Kidney epithelial cell (primary cell): ENCODE measurements at regions not wholly inside any gene's neighbourhood (a gene's known extent, or its start where the extent isn't known, plus 50 kb on each side); places are given as distances from the start of the nearest gene placed in this dataset.

Experiments used
- DNase-seq: peaks from one replicate; pipeline ENCODE4 v3.0.0-alpha.2; 2010; ENCODE audit warnings: low read depth
- H3K27me3 ChIP-seq: 2 replicates; pipeline ENCODE4 v1.6.0; 2011; ENCODE audit warnings: low read length; ENCODE audit not compliant: control insufficient read depth, insufficient read depth
- H3K36me3 ChIP-seq: 2 replicates; pipeline ENCODE4 v1.5.1; 2011; ENCODE audit warnings: low read length; ENCODE audit not compliant: control insufficient read depth, insufficient read depth
- H3K4me3 ChIP-seq: 2 replicates; pipeline ENCODE4 v1.5.1; 2011; ENCODE audit warnings: low read depth, mild to moderate bottlenecking, control low read depth, low read length
- CTCF ChIP-seq: IDR thresholded peaks from 2 replicates; pipeline ENCODE4 v1.5.1; 2011; ENCODE audit warnings: mild to moderate bottlenecking, moderate library complexity, low read length, control low read depth, inconsistent platforms; ENCODE audit not compliant: insufficient read depth, poor library complexity, severe bottlenecking

- H3K36me3 ChIP-seq: no peaks in the 10 kb centered on the region
- TF ChIP-seq CTCF: no peak
- H3K27me3 ChIP-seq: no peaks in the 10 kb centered on the region
- no peak overlapping the region for H3K4me3 ChIP-seq
- DNase-seq: no peak
These were observed 128.4 kb upstream of the IGF1R start for GRCh38 chr15:98519767-98520550.

- Histone ChIP-seq H3K27me3 (no peaks in the 10 kb centered on the region), H3K36me3 (no peaks in the 10 kb centered on the region), H3K4me3 (no peak overlapping the region)
- TF ChIP-seq CTCF: no peak
- DNase-seq: no peak
These were observed 126.2 kb upstream of the IGF1R start for GRCh38 chr15:98522127-98522526.

GRCh38 chr15:98523912-98524662 lies 124.3 kb upstream of the IGF1R start:
- DNase-seq: no peak
- Histone ChIP-seq H3K4me3 (no peak overlapping the region), H3K36me3 (no peaks in the 10 kb centered on the region), H3K27me3 (no peaks in the 10 kb centered on the region)
- no peak for TF ChIP-seq CTCF

- Histone ChIP-seq H3K36me3 (no peaks in the 10 kb centered on the region), H3K27me3 (no peaks in the 10 kb centered on the region), H3K4me3 (no peak overlapping the region)
- no peak for TF ChIP-seq CTCF
- DNase-seq: no peak
These were observed 123.3 kb upstream of the IGF1R start for GRCh38 chr15:98524838-98525660.

- H3K27me3 ChIP-seq: no peaks in the 10 kb centered on the region
- H3K36me3 ChIP-seq: no peaks in the 10 kb centered on the region
- H3K4me3 ChIP-seq: no peak overlapping the region
- TF ChIP-seq CTCF: no peak
- no peak for DNase-seq
These were observed 122.7 kb upstream of the IGF1R start for GRCh38 chr15:98525661-98526001.
